Ovary (tissue), 7 donors: ENCODE measurements at regions not wholly inside any gene's neighbourhood (a gene's known extent, or its start where the extent isn't known, plus 50 kb on each side); places are given as distances from the start of the nearest gene placed in this dataset.

Experiments used
- DNase-seq, 5 donors: peaks; one replicate each; pipeline ENCODE4 v3.0.0-alpha.2; 2019 to 2020
- H3K27ac ChIP-seq, 2 donors: fragments of 200-600 bp; one replicate each; pipeline versions ENCODE4 v1.5.1 to v1.8.0; 2019 to 2022
- H3K27me3 ChIP-seq: fragments of 200-600 bp; one replicate; pipeline ENCODE4 v1.8.0; 2022
- H3K36me3 ChIP-seq: fragments of 200-600 bp; sonication (generic); one replicate; pipeline ENCODE4 v1.5.1; 2019
- H3K4me1 ChIP-seq: one replicate; pipeline ENCODE4 v1.8.1; 2013; ENCODE audit warnings: mild to moderate bottlenecking, moderate library complexity; ENCODE audit not compliant: insufficient read depth
- H3K4me3 ChIP-seq: fragments of 200-600 bp; sonication (generic); one replicate; pipeline ENCODE4 v1.5.1; 2017
- H3K9me3 ChIP-seq, 2 donors: fragments of 200-600 bp in 1 of 2; sonication (generic) in 1 of 2; one replicate each; pipeline versions ENCODE4 v1.5.1 to v1.8.1; 2013 to 2019; ENCODE audit warnings: mild to moderate bottlenecking in 1 of 2, moderate library complexity in 1 of 2
- EP300 ChIP-seq: sonication (generic); formaldehyde crosslinking; IDR thresholded peaks from one replicate; pipeline ENCODE4 v1.6.1; 2017; ENCODE audit warnings: antibody characterized with exemption
- POLR2A ChIP-seq: fragments of 450-650 bp; IDR thresholded peaks from one replicate; pipeline ENCODE4 v1.6.1; 2017; ENCODE audit warnings: antibody characterized with exemption, mild to moderate bottlenecking, moderate library complexity
- WGBS, 3 donors: extraction: QIAGEN DNeasy Blood & Tissue Kit in 1 of 3; methylation state at CpG; one replicate each; pipeline versions ENCODE4 v1.1.5 to v1.1.7; 2013 to 2017; 5-methylcytosine and 5-hydroxymethylcytosine counted together
- intact Hi-C, 4 donors: fragments of 100-400 bp; cut with DNase I; formaldehyde crosslinking; loops; one replicate each; pipeline versions ENCODE4 v1.11.0 to v1.15.1; 2022 to 2023
- TF ChIP-seq, protein P1 (sequence below), 3 donors: fragments of 450-650 bp in 2 of 3; fragments of 200-600 bp in 1 of 3; IDR thresholded peaks; one replicate each; pipeline versions ENCODE4 v1.5.1 to v1.8.0; 2016 to 2022; ENCODE audit warnings: antibody characterized with exemption in 3 of 3, mild to moderate bottlenecking in 1 of 3
- donor health status: DM: no; HTN: no; CAD: no; lungs with moderate emphysema.
- donor health status: DM: no; HTN: no; CAD: no.
- donor health status: Bipolar disorder and iron deficiency.
- donor health status: DM: no; HTN: no; CAD: no.
- donor health status: DM: yes; HTN: yes; CAD: no.

DNA sequence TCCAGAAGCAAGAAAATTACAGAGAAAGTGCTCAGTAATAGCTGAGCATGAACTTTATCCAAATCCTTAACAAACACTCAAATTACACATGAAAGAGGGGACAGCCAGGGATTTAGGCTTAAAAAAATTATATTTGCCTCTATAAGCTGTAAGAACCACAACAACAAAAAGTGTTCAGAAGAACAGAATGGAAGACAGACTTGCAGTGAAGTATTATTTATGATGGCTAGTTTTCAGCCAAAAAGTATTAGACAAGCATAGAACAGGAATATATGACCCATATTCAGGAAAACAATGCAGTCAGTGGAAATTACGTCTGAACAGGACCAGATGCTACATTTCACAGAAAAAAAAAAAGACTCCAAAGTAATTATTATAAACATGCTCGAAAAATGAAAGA lies 1246.3 kb downstream of the NCAM2 start:
- DNase-seq, result no peak
- Histone ChIP-seq H3K9me3 (no peaks in the 10 kb centered on the region), H3K4me1 (no peaks in the 10 kb centered on the region), H3K27ac (no peak overlapping the region), H3K36me3 (no peaks in the 10 kb centered on the region), H3K4me3 (no peak overlapping the region), H3K27me3 (no peaks in the 10 kb centered on the region)
- WGBS, 3 donors, result 7 to 18% (median 13%) methylated on average over 2 of the region's 2 CpGs
- no peak for TF ChIP-seq POLR2A
- intact Hi-C loops, result loop anchor here in 1 of 4 donors (5.0 kb wide), 1 partner anchor 447 kb away; no protein-coding TSS in a partner anchor

DNA sequence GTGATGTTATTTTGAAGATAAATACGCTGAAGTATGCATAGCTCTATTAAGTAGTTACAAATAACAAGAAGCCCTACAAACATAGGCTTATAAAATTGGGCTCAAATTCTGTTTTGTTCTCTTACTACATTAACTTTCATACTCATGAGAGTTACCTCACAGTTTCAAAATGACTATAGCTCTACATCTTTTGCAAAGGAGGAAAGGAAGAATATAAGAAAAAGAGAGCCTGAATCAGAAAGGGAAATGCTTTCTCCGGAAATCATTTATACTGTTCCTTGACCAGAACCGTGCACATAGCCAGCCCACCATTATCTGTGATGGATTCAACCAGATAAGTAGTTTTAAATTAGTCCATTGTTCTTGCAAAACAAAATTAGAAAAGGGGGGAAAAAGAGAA lies 1252.1 kb downstream of the NCAM2 start:
- WGBS, 3 donors, result 41 to 47% (median 43%) methylated on average over 3 of the region's 3 CpGs
- intact Hi-C loops, result no loop called here
- Histone ChIP-seq H3K4me3 (no peak overlapping the region), H3K27me3 (no peaks in the 10 kb centered on the region), H3K27ac (no peak overlapping the region), H3K4me1 (no peaks in the 10 kb centered on the region), H3K9me3 (no peaks in the 10 kb centered on the region), H3K36me3 (no peaks in the 10 kb centered on the region)
- TF ChIP-seq, protein P1, sequence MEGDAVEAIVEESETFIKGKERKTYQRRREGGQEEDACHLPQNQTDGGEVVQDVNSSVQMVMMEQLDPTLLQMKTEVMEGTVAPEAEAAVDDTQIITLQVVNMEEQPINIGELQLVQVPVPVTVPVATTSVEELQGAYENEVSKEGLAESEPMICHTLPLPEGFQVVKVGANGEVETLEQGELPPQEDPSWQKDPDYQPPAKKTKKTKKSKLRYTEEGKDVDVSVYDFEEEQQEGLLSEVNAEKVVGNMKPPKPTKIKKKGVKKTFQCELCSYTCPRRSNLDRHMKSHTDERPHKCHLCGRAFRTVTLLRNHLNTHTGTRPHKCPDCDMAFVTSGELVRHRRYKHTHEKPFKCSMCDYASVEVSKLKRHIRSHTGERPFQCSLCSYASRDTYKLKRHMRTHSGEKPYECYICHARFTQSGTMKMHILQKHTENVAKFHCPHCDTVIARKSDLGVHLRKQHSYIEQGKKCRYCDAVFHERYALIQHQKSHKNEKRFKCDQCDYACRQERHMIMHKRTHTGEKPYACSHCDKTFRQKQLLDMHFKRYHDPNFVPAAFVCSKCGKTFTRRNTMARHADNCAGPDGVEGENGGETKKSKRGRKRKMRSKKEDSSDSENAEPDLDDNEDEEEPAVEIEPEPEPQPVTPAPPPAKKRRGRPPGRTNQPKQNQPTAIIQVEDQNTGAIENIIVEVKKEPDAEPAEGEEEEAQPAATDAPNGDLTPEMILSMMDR (IDR thresholded peaks at IDR 0.05), result no peak
- no peak for TF ChIP-seq EP300
- TF ChIP-seq POLR2A, result no peak
- DNase-seq, result no peak

DNA sequence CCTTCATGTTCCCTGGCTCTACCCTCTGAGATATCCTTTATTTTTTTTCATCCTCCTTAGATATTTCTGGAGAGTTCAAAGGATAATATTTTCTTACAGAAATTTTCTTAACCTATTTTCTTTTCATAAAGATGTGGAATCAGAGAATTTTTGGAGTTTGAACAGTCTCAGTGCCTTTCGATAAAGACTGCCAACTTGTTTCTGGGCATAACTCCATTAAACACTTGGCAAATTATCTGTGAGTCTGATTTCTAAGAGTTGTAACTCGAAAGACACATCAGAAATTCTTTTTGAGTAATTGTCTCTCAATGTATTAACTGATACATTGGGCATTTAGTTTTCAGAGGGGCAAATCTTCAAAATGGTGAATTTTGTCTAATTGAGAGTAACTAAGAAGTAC lies 1255.6 kb downstream of the NCAM2 start:
- no peaks in the 10 kb centered on the region for H3K4me1 ChIP-seq
- DNase-seq, result no peak
- no peaks in the 10 kb centered on the region for H3K27me3 ChIP-seq
- no peak overlapping the region for H3K27ac ChIP-seq
- intact Hi-C loops, result no loop called here
- H3K9me3 ChIP-seq, result no peaks in the 10 kb centered on the region
- H3K36me3 ChIP-seq, result no peaks in the 10 kb centered on the region
- H3K4me3 ChIP-seq, result no peak overlapping the region
- 73 to 85% (median 78%) methylated on average over 2 of the region's 2 CpGs for WGBS, 3 donors
- TF ChIP-seq, protein P1 (IDR thresholded peaks at IDR 0.05), result no peak
- no peak for TF ChIP-seq POLR2A
- no peak for TF ChIP-seq EP300

DNA sequence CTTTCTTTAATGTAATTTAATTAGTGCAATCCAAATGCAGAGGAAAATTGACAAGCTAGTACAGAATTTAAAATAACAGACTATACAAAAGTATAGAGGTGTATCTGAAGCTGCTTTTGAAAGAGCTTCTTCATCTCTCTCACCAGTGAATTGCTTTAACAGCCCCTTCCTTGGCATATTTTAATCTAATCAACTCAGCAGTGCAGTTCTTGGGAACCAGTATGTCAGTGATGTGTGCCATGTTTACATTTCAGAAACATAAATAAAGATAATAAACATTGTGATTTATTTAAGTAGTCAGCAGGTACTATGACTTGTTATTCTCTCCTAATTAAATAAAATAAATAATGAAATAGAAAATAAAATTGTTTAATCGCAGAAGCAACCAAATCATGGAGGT lies 1260.6 kb downstream of the NCAM2 start:
- intact Hi-C loops, result no loop called here

DNA sequence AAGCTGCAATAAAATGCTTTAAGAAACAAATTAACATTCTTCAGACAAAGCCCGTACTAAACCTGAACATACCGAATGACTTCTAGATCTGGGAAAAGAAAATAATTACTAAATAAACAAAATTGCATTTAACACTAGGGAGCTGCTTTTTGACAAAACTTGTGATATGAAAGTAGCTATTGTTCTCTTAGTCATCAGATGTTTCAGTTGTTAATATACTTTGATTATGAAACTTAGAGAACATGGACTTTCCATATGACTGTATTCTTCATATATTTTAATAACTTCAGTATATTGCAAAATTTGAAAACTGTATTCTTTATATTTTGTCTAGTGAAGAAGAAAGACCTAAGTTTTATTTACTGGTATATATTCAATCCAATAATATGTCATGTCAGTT lies 1262.1 kb downstream of the NCAM2 start:
- Histone ChIP-seq H3K9me3 (no peaks in the 10 kb centered on the region), H3K36me3 (no peaks in the 10 kb centered on the region), H3K4me3 (no peak overlapping the region), H3K27me3 (no peaks in the 10 kb centered on the region), H3K4me1 (no peaks in the 10 kb centered on the region), H3K27ac (no peak overlapping the region)
- DNase-seq, result no peak
- intact Hi-C loops, result no loop called here
- TF ChIP-seq, protein P1 (IDR thresholded peaks at IDR 0.05), result no peak
- TF ChIP-seq POLR2A (no peak), EP300 (no peak)
- WGBS, 3 donors, result 90 to 94% (median 93%) methylated on average over 2 of the region's 2 CpGs

More for the DNA sequence above, 1260.6 kb downstream of the NCAM2 start:
- WGBS, 3 donors, result 87 to 90% (median 87%) methylated on average over 1 of the region's 1 CpG
- TF ChIP-seq EP300, result no peak
- TF ChIP-seq POLR2A, result no peak
- TF ChIP-seq, protein P1 (IDR thresholded peaks at IDR 0.05), result no peak
- H3K27ac ChIP-seq, result no peak overlapping the region
- no peaks in the 10 kb centered on the region for H3K4me1 ChIP-seq
- DNase-seq, result no peak
- H3K4me3 ChIP-seq, result no peak overlapping the region
- no peaks in the 10 kb centered on the region for H3K9me3 ChIP-seq
- no peaks in the 10 kb centered on the region for H3K36me3 ChIP-seq
- H3K27me3 ChIP-seq, result no peaks in the 10 kb centered on the region
